ENCODE measurements at regions not wholly inside any gene's neighbourhood (a gene's known extent, or its start where the extent isn't known, plus 50 kb on each side); places are given as distances from the start of the nearest gene placed in this dataset.

- no peaks in the 10 kb centered on the region for H4K20me1 ChIP-seq (ENCODE audit: control insufficient read depth, insufficient read depth, insufficient read length)
- H3K27me3 Mint-ChIP-seq (ENCODE audit: low read depth): no peaks in the 10 kb centered on the region; the same call in 1 of the 2 replicates
- WGBS (ENCODE audit: extremely low coverage, insufficient read length, low lambda C conversion rate): no CpG with 5 or more reads among the region's 1 CpG
These were observed 192.2 kb downstream of the MID1IP1 start for GRCh38 chrX:38993500-38993899.

More at GRCh38 chrX:38993500-38993899, 192.2 kb downstream of the MID1IP1 start:
- no peak overlapping the region for H3K18ac ChIP-seq (ENCODE audit: insufficient read length, low read depth, low read length)
- H3K23me2 ChIP-seq (ENCODE audit: insufficient read length, low read depth, low read length, poor library complexity, severe bottlenecking): no peaks in the 10 kb centered on the region
- H3K4me2 ChIP-seq (ENCODE audit: insufficient read depth, insufficient read length, low read length): no peak overlapping the region
- no peak overlapping the region for H3K4ac ChIP-seq (ENCODE audit: low read depth, low read length)
- Mint-ChIP-seq H3K4me3 (no peak overlapping the region), H3K27ac (no peak overlapping the region), H3K36me3 (ENCODE audit: insufficient read depth in 1 of 3, low read depth in 3 of 3) (peaks cover 0 to 7% (median 0%) of the 10 kb centered on the region in 3 experiments; a peak in 3 of 7 replicates), H3K9me3 (peaks cover 57% of the 10 kb centered on the region in 2 experiments), H3K4me1 (peaks cover 0 to 6% of the 10 kb centered on the region in 2 experiments; a peak in 1 of 4 replicates)
- H3K23ac ChIP-seq (ENCODE audit: insufficient read length, low read depth, low read length): no peak overlapping the region
- H3K4me1 ChIP-seq (ENCODE audit: insufficient read depth, low read length): no peaks in the 10 kb centered on the region
- no peak for TF ChIP-seq CTCF (conservative IDR thresholded peaks at IDR 0.05)
- no peaks in the 10 kb centered on the region for H3K79me1 ChIP-seq (ENCODE audit: insufficient read depth, low read depth, low read length, poor library complexity, severe bottlenecking)
- H4K8ac ChIP-seq (replicated peaks; ENCODE audit: insufficient read length, low read depth, low read length): no peak overlapping the region
- H3K79me2 ChIP-seq (ENCODE audit: insufficient read depth, low read length): no peaks in the 10 kb centered on the region
- H2BK20ac ChIP-seq (ENCODE audit: low read depth, low read length, poor library complexity, severe bottlenecking): no peak overlapping the region
- H3T11ph ChIP-seq (ENCODE audit: low read length): no peak overlapping the region
- H4K91ac ChIP-seq (ENCODE audit: insufficient read length, low read depth, low read length): no peak overlapping the region
- no peak overlapping the region for H3K14ac ChIP-seq (ENCODE audit: insufficient read depth, low read length)
- no peak overlapping the region for H2BK12ac ChIP-seq (ENCODE audit: insufficient read length, low read depth, low read length)
- H2AFZ ChIP-seq (ENCODE audit: low read length): no peak overlapping the region
- H2AK5ac ChIP-seq (ENCODE audit: insufficient read length, low read length): no peak overlapping the region
- no peak overlapping the region for H4K5ac ChIP-seq (ENCODE audit: insufficient read length, low read depth, low read length)
- no peak overlapping the region for H3K9ac ChIP-seq (ENCODE audit: extremely low read depth, insufficient read length, low read length)
- no peaks in the 10 kb centered on the region; the same call in 1 of the 2 replicates for H3K27me3 ChIP-seq (ENCODE audit: insufficient read depth, low read length)
- no peak overlapping the region for H3K27ac ChIP-seq (ENCODE audit: insufficient read length, low read depth, low read length)
- no peak overlapping the region for H2BK5ac ChIP-seq (ENCODE audit: insufficient read length, low read length)
- H2BK120ac ChIP-seq (ENCODE audit: low read depth, low read length, poor library complexity, severe bottlenecking): no peak overlapping the region
- H2BK15ac ChIP-seq (ENCODE audit: low read depth, low read length): no peak overlapping the region
- no peak for DNase-seq
- H3K56ac ChIP-seq (ENCODE audit: insufficient read length, low read depth, low read length): no peak overlapping the region
- no peaks in the 10 kb centered on the region for H3K9me3 ChIP-seq (ENCODE audit: control insufficient read depth, low read depth, low read length)

Data from H9 (cell line).